GM21737 (cell line): ENCODE measurements at regions not wholly inside any gene's neighbourhood (a gene's known extent, or its start where the extent isn't known, plus 50 kb on each side); places are given as distances from the start of the nearest gene placed in this dataset.

ENCODE experiments used
- ATAC-seq: cut with Tn5 transposase; IDR thresholded peaks from one replicate; pipeline ENCODE4 v1.9.1; 2021; ENCODE audit warnings: mild to moderate bottlenecking, moderate library complexity; ENCODE audit not compliant: unreplicated experiment

DNA sequence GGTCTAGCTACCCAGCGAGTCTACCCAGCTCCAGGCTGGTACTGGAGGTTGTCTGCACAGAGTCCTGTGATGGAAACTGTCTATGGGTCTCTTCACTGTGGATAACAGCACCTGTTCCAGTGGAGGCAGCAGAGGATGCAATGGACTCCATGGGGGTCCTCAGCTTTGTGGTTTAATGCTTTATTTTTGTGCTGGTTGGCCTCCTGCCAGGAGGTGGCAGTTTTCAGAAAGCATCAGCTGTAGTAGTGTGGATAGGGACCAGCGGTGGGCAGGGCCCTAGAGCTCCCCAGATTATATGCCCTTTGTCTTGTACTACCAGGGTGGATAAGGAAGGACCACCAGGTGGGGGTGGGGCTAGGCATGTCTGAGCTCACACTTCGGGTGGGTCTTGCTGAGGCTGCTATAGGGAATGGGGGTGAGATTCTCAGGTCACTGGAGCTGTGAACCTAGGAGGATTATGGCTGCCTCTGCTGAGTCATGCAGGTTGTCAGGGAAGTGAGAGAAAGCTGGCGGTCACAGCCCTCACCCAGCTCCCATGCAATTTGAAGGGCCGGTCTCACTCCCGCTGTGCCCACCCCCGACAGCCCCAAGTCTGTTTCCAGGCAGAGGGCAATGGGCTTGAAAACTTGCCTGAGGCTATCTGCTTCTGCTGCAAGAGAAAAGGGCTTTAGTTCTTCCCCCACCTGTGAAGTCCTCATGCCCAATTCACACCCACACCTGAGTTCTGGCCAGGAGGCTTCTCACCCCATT lies 397.1 kb downstream of the TLE1 start:
- ATAC-seq, result no peak

DNA sequence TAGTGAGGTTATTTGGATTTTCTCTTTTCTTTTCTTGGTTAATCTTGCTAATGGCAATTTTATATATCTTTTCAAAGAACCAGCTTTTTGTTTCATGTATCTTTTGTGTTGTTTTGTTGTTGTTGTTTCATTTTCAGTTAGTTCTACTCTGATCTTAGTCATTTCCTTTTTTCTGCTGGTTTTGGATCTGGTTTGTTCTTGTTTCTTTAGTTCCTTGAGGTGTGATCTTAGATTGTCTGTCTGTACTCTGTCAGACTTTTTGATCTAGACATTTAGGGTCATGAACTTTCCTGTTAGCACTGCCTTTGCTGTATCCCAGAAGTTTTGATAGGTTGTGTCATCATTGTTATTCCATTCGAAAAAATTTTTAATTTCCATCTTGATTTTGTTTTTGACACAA lies 399.7 kb downstream of the TLE1 start:
- no peak for ATAC-seq

DNA sequence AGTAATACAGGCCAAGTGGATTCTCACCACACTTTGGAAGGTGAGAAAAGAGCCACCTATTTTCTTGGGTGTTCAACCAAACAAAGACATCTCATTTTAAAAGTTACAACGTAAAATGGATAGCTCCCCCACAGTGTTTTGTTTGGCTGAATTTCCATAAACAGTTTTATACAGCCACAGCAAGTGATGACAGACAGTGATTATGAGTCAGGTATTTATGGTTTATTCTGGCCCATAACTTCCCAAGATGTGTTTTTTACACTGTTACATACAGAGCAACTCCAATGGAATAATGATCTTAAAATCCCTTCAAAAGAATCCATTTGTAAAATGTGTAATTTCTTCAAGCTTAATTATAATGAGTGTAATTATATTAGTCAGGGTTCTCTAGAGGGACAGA lies 421.3 kb downstream of the TLE1 start:
- ATAC-seq, result no peak

DNA sequence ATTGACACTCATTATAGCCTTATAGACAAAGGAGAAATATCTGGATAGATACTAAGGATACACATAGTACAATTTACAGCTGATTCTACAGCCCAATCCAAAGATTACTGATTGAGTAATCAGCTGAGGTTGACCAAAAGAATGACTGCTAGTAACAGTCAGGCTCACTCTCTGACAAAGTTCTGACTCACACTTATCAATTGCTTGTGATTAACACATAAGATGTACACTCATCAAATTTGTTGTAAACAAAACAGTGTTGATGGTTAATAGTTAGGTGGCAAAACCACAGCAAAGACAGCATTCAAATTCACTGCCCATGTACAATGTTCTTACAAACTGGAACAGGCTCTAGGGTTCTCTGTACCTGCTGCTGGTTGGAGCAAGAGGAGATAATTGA lies 422.7 kb downstream of the TLE1 start:
- no peak for ATAC-seq

DNA sequence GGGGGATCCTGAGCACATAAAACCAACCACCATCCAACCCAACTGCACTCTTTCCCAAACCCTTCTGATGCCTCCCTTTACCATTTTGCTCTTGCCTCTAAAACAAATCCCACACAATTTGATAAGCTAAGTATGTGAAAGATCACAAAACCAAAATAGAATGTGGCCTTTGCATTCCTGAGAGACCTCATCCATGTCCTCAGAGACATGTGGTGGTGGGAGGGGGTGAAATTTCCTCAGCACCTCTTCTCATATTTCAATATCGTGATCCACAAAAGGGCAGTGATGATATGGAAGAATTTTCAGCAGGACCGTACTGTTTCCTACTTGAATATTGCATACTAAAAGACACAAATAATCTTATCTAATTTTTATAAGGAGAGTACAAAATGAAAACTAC lies 423.3 kb downstream of the TLE1 start:
- no peak for ATAC-seq

DNA sequence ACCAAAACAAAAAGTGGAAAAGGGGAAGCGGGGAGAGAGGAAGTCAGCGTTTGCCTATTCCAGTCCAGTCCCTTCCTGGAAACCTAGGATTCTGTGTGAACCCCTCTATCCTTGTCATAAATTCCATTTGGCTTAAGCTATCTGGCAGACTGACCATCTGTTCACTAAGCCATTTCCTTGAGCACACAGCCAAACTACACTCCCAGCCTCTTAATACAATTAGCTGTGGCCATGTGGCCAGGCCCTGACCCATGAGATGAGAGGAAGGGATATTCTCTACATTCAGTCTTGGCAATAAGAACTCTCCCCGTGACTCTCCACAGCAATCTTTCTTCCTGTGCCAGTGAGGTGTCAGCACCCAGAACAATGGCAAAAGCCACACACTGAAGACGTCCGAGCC lies 424.8 kb downstream of the TLE1 start:
- ATAC-seq, result no peak

DNA sequence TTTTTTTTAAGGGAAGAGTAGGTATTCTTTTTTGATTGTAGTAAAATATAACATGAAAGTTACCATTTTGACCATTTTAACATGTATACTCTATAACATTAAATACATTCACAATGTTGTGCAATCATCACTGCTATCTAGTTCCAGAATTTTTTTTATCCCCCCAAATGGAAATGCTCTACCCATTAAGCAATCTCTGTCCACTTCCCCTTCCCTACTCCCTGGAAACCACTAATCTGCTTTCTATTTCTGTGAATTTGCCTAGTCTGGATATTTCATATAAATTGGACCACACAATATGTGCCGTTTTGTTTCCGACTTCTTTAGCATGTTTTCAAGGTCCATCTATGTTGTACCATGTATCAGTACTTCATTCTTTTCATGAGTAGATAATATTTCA lies 429.5 kb downstream of the TLE1 start:
- ATAC-seq, result no peak

DNA sequence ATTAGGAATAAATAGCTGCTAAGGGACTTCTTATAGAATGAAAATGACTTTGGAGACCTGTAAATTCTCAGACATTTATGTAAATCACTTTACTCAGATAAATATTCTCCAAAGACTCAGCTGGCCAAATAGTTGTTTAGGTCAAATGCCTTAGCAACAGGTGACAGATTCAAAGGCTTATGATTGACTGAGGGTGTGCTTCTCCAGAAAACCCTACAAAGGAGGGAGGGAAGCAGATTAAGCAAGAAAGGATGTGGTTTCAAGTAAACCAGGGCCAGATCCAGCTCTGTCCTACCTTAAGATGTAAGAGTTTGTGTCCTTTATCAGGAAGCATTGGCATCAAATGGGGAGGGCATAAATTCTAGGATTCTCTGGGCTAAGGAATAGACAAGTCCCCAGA lies 433.0 kb downstream of the TLE1 start:
- no peak for ATAC-seq

DNA sequence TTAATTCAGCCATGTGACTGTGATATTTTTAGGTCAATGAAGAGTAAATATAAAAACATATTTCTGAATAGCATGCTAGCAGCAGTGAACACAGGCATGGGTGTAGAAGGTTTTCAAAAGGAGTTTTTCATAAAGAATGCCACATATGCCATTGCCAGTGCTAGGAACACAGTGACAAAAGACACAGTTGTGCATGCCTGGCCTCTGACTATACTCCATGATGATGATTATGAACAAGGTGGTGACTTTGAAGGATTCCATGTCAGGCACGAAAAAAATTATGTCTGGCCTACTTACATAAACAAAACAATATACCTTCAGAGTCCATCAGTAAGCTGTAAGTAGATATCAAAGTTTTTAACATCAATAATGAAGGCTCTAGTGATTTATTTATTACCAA lies 438.7 kb downstream of the TLE1 start:
- ATAC-seq, result no peak

DNA sequence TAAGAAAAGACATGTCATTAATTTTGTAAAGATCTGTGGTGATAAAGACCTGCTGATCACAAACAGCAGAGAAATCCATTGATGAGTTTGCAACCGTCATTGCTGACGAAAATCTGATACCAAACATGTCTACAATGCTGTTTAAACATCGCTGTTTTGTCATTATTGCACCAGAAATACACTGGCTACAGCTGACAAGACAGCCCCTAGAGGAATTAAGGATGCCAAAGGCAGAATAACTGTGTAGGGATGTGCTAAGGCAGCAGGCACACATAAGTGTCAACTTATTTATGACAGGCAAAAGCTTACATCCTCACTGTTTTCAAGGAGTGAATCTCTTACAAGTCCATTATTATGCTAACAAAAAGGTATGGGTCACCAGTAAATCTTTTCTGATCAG lies 439.3 kb downstream of the TLE1 start:
- no peak for ATAC-seq

DNA sequence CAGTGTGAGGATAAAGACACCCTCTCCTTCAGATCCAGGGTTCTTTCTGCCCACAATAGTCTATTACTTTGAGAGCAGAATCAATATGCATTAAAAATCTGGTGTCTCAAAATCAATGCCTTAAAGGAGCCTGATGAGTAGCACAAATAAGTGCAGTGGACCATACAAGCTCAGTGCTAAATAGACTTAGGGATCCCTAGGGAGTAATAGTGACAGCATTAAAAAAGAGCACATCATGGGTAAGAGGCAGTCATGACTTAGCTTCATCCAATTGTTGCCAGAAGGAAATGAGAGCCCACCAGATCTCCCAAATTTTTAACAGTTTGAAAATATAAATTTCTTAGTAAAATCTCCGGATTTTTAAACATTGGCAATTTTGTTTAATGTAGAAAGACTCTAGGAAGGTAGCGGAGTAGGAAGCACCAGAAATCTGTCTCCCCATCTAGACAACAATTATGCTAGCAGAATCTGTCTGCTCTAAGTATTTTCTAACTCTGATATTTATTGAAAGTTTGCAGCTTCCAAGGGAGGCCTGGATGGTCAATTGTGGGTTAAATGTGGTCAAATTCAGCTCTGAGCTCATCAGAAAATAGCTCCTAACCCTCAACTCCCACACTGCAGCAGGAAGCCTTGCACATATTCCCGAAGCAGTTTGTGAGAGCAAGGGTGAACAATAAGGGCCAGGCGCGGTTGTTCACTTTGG lies 443.9 kb downstream of the TLE1 start:
- ATAC-seq, result no peak

DNA sequence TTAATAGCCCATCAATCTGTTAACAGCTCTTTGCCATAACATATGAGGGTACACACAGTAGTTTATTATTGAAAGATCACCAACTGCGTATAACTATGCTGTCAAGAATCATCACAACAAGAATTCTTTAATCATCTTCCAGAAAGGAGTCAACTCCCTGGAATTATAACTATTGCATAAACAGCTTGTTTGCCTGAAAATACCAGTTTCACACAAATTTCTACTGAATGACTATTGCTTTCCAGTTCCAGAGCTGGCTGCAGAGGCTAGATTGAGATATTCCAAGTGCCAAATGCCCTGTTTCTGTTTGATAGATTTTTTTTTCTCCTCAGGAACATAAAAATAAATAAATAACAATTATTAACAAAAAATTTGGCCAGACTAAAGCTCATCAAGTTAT lies 444.7 kb downstream of the TLE1 start:
- ATAC-seq, result no peak

DNA sequence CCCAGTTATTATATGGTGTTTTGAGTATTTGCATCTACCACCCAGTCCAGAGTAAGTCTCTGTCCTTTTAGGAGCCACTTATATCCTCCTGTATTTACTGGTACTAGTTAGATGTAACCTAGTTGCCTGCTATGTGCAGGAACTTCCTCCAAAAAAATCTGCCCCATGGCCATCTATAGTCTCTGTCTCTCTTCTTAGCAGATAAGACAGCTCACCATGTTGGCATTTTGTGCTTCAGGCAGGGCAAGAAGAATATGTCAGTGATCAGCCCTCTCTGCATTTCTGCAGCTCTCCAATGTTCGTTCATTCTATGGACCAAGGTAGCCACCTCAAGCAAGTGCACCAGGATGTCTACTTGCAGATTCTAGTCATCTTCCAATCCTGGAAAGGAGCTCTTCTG lies 446.5 kb downstream of the TLE1 start:
- ATAC-seq, result no peak

DNA sequence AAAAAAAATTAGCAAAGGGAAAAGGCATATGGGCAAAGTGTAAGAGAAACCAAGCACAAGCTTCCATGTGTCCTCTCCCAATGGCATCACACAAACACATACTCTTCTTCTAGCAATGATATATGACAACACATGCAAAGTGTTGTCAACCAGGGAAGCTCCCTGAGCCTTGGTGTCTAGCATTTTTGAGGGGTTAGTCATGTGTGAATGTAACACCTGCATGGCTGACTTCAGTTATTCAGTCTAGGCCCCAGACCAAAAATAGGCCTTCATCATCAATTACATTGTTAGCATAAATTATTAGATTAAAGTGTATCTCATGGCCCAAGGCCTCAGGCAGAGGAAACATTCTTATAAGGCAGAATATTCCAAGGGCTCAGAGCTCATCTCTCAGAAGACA lies 450.0 kb downstream of the TLE1 start:
- ATAC-seq, result no peak

DNA sequence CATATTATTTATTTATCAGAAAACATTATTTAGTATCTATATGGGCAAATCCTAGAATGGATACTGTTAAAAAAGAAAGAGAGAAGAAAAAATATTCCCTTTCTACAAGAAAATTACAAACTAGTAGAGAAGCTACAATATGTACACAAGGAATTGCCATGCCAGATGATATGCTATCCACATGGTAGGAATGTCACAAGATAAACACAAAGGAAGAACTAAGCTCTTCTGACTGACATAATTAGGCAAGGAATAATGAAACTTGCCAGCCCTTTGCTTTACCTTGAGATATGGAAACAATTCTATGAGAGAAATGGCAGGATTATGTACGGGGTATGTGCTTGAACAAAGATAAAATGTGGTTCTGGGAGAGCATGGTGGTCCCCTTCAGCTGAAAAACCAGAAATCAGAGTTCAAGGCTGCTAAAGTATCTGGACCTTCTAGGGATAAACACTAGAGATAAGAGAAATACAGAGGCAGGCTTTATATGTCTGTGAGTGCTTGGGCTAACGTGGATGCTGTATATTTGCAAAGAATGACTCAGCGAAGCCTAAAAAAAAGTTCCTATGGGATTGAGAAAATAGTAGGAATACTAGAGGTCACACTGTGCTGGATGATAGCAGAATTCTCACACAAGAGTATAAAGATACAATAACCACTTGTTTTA lies 451.6 kb downstream of the TLE1 start:
- ATAC-seq, result no peak

DNA sequence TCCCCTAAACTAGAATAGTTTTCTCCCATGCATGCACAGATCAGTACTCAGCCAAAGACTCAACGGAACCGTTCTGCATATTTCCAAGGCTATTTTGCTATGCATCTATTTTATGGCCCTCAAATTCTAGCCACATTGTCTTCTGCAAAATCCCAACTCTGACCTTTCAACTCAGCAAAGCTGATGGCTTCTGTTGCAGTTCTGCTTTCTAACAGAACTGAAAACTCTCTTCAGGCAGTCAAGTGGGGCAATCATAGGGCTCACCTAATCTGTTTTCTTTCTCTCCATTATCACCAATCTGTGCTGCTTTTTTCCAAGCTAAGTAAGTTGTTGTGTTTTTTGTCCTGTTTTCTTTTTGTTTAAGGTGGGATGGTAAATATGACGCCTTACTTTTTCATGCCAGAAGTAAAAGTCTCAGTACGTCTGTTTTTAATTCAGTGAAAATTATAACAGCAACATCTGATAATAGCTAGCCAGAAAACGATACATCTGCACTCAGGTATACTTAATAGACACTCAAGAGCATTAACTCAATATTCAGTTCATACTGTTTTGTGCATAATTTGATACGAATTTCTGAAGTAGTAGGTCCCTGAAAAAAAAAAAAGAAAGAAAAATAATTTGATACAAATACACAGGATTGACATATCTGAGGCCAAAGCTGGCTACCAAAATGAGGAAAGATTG lies 454.3 kb downstream of the TLE1 start:
- ATAC-seq, result no peak

DNA sequence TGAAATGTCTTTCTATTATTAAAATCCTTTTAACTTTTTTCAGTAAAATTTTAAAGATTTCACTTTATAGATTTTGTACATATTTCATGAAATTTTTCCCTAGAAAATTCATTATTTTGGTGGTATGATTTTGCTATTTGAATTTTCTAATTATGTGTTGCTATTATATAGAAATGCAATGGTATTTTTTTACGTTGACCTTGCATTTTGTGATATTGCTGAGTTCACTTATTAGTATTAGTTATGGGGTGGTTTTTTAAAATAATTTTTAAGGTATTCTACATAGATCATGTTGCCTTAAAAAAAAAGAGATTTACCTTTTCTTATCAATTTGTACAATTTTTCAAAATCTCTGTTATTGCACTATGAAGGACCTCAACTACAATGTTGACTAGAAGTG lies 458.3 kb downstream of the TLE1 start:
- no peak for ATAC-seq

DNA sequence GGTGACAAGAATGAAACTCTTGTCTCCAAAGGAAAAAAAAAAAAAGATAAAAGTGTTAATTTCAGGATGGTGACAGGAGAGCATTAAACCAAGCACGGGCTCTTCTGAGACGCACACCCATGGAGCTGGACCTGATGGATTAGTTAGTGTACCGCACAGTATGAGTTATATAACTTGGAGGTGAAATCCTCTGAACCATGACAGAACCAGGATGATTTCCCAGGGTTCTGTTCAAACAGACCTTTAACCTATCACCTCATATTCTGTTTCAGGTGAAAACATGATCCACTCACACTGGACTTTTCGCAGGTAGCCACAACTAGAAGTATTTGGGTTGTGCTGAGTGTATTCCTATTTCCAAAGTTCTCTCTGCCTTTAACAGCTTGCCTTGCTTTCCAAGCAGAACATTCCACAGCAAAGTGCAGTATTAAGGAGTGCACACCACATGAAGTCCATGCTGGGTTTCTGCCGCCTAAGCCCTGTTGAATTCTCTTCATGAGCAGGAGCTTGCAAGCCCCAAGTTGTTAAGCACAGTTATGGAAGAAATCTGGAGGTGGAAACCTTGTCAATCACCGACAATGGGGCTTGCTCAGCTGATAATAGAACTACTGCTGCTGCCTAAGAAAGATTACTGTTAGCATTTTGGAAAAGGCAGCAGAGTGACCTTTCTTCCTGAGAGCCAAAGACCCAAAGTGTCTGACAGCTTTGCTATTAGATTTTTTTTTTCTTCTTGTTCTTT lies 461.7 kb downstream of the TLE1 start:
- ATAC-seq, result no peak

DNA sequence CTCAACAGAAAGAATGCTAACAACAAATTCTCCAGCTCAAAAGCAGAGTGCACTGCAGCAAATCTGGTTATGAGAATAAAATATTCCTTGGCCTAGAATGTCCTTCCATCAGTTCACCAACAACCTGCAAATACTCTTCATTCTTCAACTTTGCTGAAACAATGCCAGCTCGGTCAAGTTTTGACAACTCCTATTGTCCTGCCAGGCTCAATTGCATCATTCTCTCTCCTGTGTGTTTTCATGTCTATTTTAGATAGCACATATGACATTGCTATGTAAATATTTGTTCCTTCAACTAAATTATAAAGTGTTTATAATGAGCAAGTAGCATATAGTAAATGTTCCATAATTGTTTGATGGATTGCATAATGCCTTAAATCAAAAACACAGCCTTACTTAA lies 463.8 kb downstream of the TLE1 start:
- ATAC-seq, result no peak

DNA sequence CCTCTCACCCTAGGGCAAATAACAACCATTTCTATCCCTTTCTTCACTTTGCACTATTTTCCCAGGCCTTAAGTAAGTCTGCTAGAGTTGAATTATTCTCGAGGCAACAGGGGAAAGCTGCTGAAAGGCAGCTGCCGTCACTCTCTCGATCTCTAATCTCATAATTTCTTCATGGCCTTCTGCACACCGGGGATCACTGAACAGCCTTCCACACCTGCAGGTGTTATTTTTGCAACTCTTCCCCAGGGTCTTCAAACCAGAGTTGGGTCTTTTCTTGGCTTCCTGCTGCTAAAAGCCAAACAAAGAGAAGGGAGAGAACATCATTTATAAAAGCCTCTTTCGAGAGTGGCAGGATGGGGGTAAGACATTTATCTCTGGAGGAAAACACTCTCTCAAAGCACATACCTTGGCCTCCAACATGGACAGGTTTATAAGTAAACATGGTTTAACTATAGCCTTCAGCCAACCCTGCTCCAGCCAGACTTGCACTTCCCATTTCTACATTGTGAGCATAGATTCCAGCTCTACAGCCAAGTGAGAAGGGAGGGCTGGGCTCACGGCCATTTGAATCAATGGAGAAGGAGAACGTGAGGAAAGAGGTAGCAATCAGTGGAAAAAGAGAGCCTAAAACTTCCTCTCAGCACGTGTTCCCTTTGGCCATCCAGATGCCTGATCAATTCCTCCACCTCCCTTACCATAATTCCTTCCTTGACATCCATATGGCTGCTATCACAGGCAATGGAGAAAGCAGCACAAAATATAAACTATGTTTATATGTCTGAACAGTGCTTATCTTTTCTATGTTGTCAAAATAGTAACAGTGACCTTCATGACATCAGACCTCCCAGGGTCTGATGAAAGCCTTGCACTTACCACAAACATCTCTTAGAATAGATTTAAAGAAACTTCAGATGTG lies 464.9 kb downstream of the TLE1 start:
- ATAC-seq, result no peak
